CD4-positive, alpha-beta memory T cell (primary cell): ENCODE measurements at regions not wholly inside any gene's neighbourhood (a gene's known extent, or its start where the extent isn't known, plus 50 kb on each side); places are given as distances from the start of the nearest gene placed in this dataset.

Source experiments
- CTCF ChIA-PET: fragments of 350-600 bp; sonication (Branson Sonifier 250); formaldehyde crosslinking; loops from one replicate; lab custom pipeline; 2021; ENCODE audit warnings: inconsistent platforms; ENCODE audit not compliant: partially characterized antibody; lab: Charles Lee
- POLR2A ChIA-PET: fragments of 350-600 bp; sonication (Branson Sonifier 250); formaldehyde crosslinking; loops from one replicate; lab custom pipeline; 2021; ENCODE audit not compliant: partially characterized antibody; lab: Charles Lee
- DNase-seq, 5 donors: peaks; one replicate each; pipeline versions ENCODE4 v3.0.0 to v3.0.0-alpha.2; 2020 to 2022; ENCODE audit warnings: mixed read lengths in 1 of 5
- H3K27ac ChIP-seq: one replicate; pipeline ENCODE4 v1.7.0; 2013; ENCODE audit warnings: low read depth, low read length
- H3K27me3 ChIP-seq: 2 replicates; pipeline ENCODE4 v1.7.0; 2013; ENCODE audit warnings: mild to moderate bottlenecking, low read length, moderate library complexity; ENCODE audit not compliant: insufficient read depth
- H3K36me3 ChIP-seq: 2 replicates; pipeline ENCODE4 v1.7.0; 2013; ENCODE audit warnings: mild to moderate bottlenecking, low read length, moderate library complexity; ENCODE audit not compliant: insufficient read depth
- H3K4me1 ChIP-seq: 2 replicates; pipeline ENCODE4 v1.7.0; 2013; ENCODE audit warnings: mild to moderate bottlenecking, low read length, moderate library complexity; ENCODE audit not compliant: insufficient read depth
- H3K4me3 ChIP-seq, 2 donors: one replicate each; pipeline ENCODE4 v1.7.0; 2013; ENCODE audit warnings: low read length in 2 of 2, mild to moderate bottlenecking in 1 of 2
- H3K9me3 ChIP-seq, 2 donors: one replicate each; pipeline ENCODE4 v1.7.0; 2013; ENCODE audit warnings: low read length in 2 of 2, control low read depth in 1 of 2; ENCODE audit not compliant: control insufficient read depth in 1 of 2
- H3K27ac Mint-ChIP-seq, 7 donors: one replicate each; pipeline ENCODE4 v1.8.0; 2020 to 2021; ENCODE audit warnings: mixed read lengths in 7 of 7, mild to moderate bottlenecking in 6 of 7, inconsistent platforms in 3 of 7, moderate library complexity in 3 of 7
- H3K27me3 Mint-ChIP-seq, 2 donors: one replicate each; pipeline ENCODE4 v1.8.0; 2020 to 2021; ENCODE audit warnings: mixed read lengths in 2 of 2
- H3K36me3 Mint-ChIP-seq, 2 donors: one replicate each; pipeline ENCODE4 v1.8.0; 2020 to 2021; ENCODE audit warnings: mixed read lengths in 2 of 2, inconsistent platforms in 1 of 2, mild to moderate bottlenecking in 1 of 2
- H3K4me1 Mint-ChIP-seq, 4 donors: one replicate each; pipeline ENCODE4 v1.8.0; 2020 to 2021; ENCODE audit warnings: mixed read lengths in 4 of 4, mild to moderate bottlenecking in 1 of 4
- H3K4me3 Mint-ChIP-seq, 8 donors: one replicate each; pipeline ENCODE4 v1.8.0; 2020 to 2021; ENCODE audit warnings: mixed read lengths in 8 of 8, mild to moderate bottlenecking in 7 of 8, moderate library complexity in 6 of 8, inconsistent platforms in 3 of 8
- H3K9me3 Mint-ChIP-seq, 8 donors: one replicate each; pipeline ENCODE4 v1.8.0; 2020 to 2021; ENCODE audit warnings: mixed read lengths in 8 of 8, mild to moderate bottlenecking in 5 of 8, inconsistent platforms in 3 of 8, moderate library complexity in 1 of 8
- intact Hi-C: fragments of 100-400 bp; cut with micrococcal nuclease; formaldehyde crosslinking; loops from one replicate; pipeline ENCODE4 v1.15.1; 2023

- H3K36me3 ChIP-seq = no peaks in the 10 kb centered on the region
- H3K4me3 Mint-ChIP-seq = no peak overlapping the region
- H3K27me3 Mint-ChIP-seq = no peaks in the 10 kb centered on the region
- no peaks in the 10 kb centered on the region for H3K9me3 ChIP-seq
- H3K36me3 Mint-ChIP-seq = no peaks in the 10 kb centered on the region
- H3K27ac Mint-ChIP-seq = no peak overlapping the region
- intact Hi-C loops = no loop called here
- H3K27me3 ChIP-seq = no peaks in the 10 kb centered on the region
- H3K4me1 ChIP-seq = no peaks in the 10 kb centered on the region
- no peak for DNase-seq
- H3K4me1 Mint-ChIP-seq = peaks cover 0 to 7% (median 4%) of the 10 kb centered on the region in 4 donors
- H3K27ac ChIP-seq = no peak overlapping the region
- CTCF ChIA-PET = interaction anchor here (1.7 kb wide), 1 partner anchor 32 kb away, joined by 5 read pairs; no protein-coding TSS in a partner anchor
- peaks cover 0 to 5% (median 0%) of the 10 kb centered on the region in 8 donors for H3K9me3 Mint-ChIP-seq
- POLR2A ChIA-PET = no interaction called here
- H3K4me3 ChIP-seq = no peak overlapping the region
Measured at GRCh38 chr11:128125723-128126122, 461.6 kb downstream of the ETS1 start.

- peaks cover 0 to 7% (median 6%) of the 10 kb centered on the region in 8 donors for H3K9me3 Mint-ChIP-seq
- peaks cover 0 to 5% of the 10 kb centered on the region in 2 donors for H3K36me3 Mint-ChIP-seq
- H3K4me1 Mint-ChIP-seq = peaks cover 0 to 1% (median 0%) of the 10 kb centered on the region in 4 donors
- no peaks in the 10 kb centered on the region for H3K36me3 ChIP-seq
- POLR2A ChIA-PET = no interaction called here
- peak overlapping the region in 2 of 7 donors; percentile 38 to 65 for H3K27ac Mint-ChIP-seq
- CTCF ChIA-PET = no interaction called here
- intact Hi-C loops = no loop called here
- no peak for DNase-seq
- H3K27ac ChIP-seq = no peak overlapping the region
- H3K4me3 ChIP-seq = no peak overlapping the region
- no peaks in the 10 kb centered on the region for H3K4me1 ChIP-seq
- no peaks in the 10 kb centered on the region for H3K9me3 ChIP-seq
- no peak overlapping the region for H3K4me3 Mint-ChIP-seq
- H3K27me3 Mint-ChIP-seq = peaks cover 0 to 2% of the 10 kb centered on the region in 2 donors
- H3K27me3 ChIP-seq = no peaks in the 10 kb centered on the region
Measured at GRCh38 chr11:128116885-128117284, 470.5 kb downstream of the ETS1 start.

GRCh38 chr11:128116447-128116846 is 470.9 kb downstream of the ETS1 start:
- no peaks in the 10 kb centered on the region for H3K4me1 ChIP-seq
- peaks cover 0 to 10% (median 7%) of the 10 kb centered on the region in 8 donors for H3K9me3 Mint-ChIP-seq
- no peak for DNase-seq
- H3K27me3 ChIP-seq = no peaks in the 10 kb centered on the region
- no peaks in the 10 kb centered on the region for H3K36me3 ChIP-seq
- peaks cover 0 to 2% of the 10 kb centered on the region in 2 donors for H3K27me3 Mint-ChIP-seq
- no peak overlapping the region for H3K4me3 ChIP-seq
- no peaks in the 10 kb centered on the region for H3K9me3 ChIP-seq
- H3K27ac ChIP-seq = no peak overlapping the region
- peaks cover 0 to 1% (median 0%) of the 10 kb centered on the region in 4 donors for H3K4me1 Mint-ChIP-seq
- ChIA-PET POLR2A (no interaction called here), CTCF (no interaction called here)
- H3K27ac Mint-ChIP-seq = peak overlapping the region in 1 of 7 donors; percentile 65
- H3K4me3 Mint-ChIP-seq = no peak overlapping the region
- peaks cover 0 to 5% of the 10 kb centered on the region in 2 donors for H3K36me3 Mint-ChIP-seq
- intact Hi-C loops = no loop called here

- Histone ChIP-seq H3K36me3 (no peaks in the 10 kb centered on the region), H3K4me1 (no peaks in the 10 kb centered on the region), H3K27ac (no peak overlapping the region), H3K4me3 (no peak overlapping the region), H3K27me3 (no peaks in the 10 kb centered on the region), H3K9me3 (no peaks in the 10 kb centered on the region)
- H3K27me3 Mint-ChIP-seq = peaks cover 3 to 4% of the 10 kb centered on the region in 2 donors
- peaks cover 5 to 18% (median 11%) of the 10 kb centered on the region in 4 donors for H3K4me1 Mint-ChIP-seq
- no peak for DNase-seq
- CTCF ChIA-PET = no interaction called here
- intact Hi-C loops = no loop called here
- H3K36me3 Mint-ChIP-seq = peaks cover 0 to 2% of the 10 kb centered on the region in 2 donors
- H3K4me3 Mint-ChIP-seq = no peak overlapping the region
- H3K27ac Mint-ChIP-seq = no peak overlapping the region
- POLR2A ChIA-PET = no interaction called here
- H3K9me3 Mint-ChIP-seq = peaks cover 0 to 8% (median 3%) of the 10 kb centered on the region in 8 donors
Measured at GRCh38 chr11:128105950-128106349, 481.4 kb downstream of the ETS1 start.

GRCh38 chr11:128105511-128105910 is 481.8 kb downstream of the ETS1 start:
- Mint-ChIP-seq H3K4me1 (peaks cover 5 to 18% (median 11%) of the 10 kb centered on the region in 4 donors), H3K4me3 (no peak overlapping the region), H3K36me3 (peaks cover 0 to 2% of the 10 kb centered on the region in 2 donors), H3K9me3 (peaks cover 0 to 8% (median 3%) of the 10 kb centered on the region in 8 donors), H3K27ac (peak overlapping the region in 1 of 7 donors; percentile 39), H3K27me3 (peaks cover 3 to 4% of the 10 kb centered on the region in 2 donors)
- DNase-seq = no peak
- Histone ChIP-seq H3K4me1 (no peaks in the 10 kb centered on the region), H3K27ac (no peak overlapping the region), H3K36me3 (no peaks in the 10 kb centered on the region), H3K9me3 (no peaks in the 10 kb centered on the region), H3K27me3 (no peaks in the 10 kb centered on the region), H3K4me3 (no peak overlapping the region)
- ChIA-PET POLR2A (no interaction called here), CTCF (no interaction called here)
- intact Hi-C loops = no loop called here

- ChIA-PET CTCF (interaction anchor here (1.1 to 1.2 kb wide), 2 partner anchors 23 to 64 kb away, joined by 3 read pairs; no protein-coding TSS in a partner anchor), POLR2A (no interaction called here)
- Histone ChIP-seq H3K27me3 (no peaks in the 10 kb centered on the region), H3K9me3 (no peaks in the 10 kb centered on the region), H3K27ac (no peak overlapping the region), H3K36me3 (no peaks in the 10 kb centered on the region), H3K4me3 (no peak overlapping the region), H3K4me1 (no peaks in the 10 kb centered on the region)
- no peak overlapping the region for H3K4me3 Mint-ChIP-seq
- H3K4me1 Mint-ChIP-seq = peaks cover 4 to 12% (median 6%) of the 10 kb centered on the region in 4 donors
- peaks cover 0 to 8% (median 0%) of the 10 kb centered on the region in 8 donors for H3K9me3 Mint-ChIP-seq
- no peak overlapping the region for H3K27ac Mint-ChIP-seq
- peaks cover 2 to 4% of the 10 kb centered on the region in 2 donors for H3K27me3 Mint-ChIP-seq
- intact Hi-C loops = no loop called here
- peaks cover 0 to 2% of the 10 kb centered on the region in 2 donors for H3K36me3 Mint-ChIP-seq
- DNase-seq = no peak
Measured at GRCh38 chr11:128103278-128103873, 484.0 kb downstream of the ETS1 start.

GRCh38 chr11:128098781-128099180 is 488.6 kb downstream of the ETS1 start:
- H3K4me1 Mint-ChIP-seq = peaks cover 3 to 16% (median 8%) of the 10 kb centered on the region in 4 donors
- CTCF ChIA-PET = no interaction called here
- H3K4me1 ChIP-seq = no peaks in the 10 kb centered on the region

More at GRCh38 chr11:128098781-128099180, 488.6 kb downstream of the ETS1 start:
- Mint-ChIP-seq H3K27ac (no peak overlapping the region), H3K4me3 (no peak overlapping the region), H3K36me3 (peaks cover 0 to 2% of the 10 kb centered on the region in 2 donors), H3K27me3 (peaks cover 0 to 3% of the 10 kb centered on the region in 2 donors), H3K9me3 (peaks cover 0 to 5% (median 0%) of the 10 kb centered on the region in 8 donors)
- DNase-seq = no peak
- intact Hi-C loops = no loop called here
- no peak overlapping the region for H3K27ac ChIP-seq
- no peaks in the 10 kb centered on the region for H3K9me3 ChIP-seq
- no peak overlapping the region for H3K4me3 ChIP-seq
- POLR2A ChIA-PET = no interaction called here
- H3K27me3 ChIP-seq = no peaks in the 10 kb centered on the region
- no peaks in the 10 kb centered on the region for H3K36me3 ChIP-seq
